ENCODE measurements at regions not wholly inside any gene's neighbourhood (a gene's known extent, or its start where the extent isn't known, plus 50 kb on each side); places are given as distances from the start of the nearest gene placed in this dataset.

DNA sequence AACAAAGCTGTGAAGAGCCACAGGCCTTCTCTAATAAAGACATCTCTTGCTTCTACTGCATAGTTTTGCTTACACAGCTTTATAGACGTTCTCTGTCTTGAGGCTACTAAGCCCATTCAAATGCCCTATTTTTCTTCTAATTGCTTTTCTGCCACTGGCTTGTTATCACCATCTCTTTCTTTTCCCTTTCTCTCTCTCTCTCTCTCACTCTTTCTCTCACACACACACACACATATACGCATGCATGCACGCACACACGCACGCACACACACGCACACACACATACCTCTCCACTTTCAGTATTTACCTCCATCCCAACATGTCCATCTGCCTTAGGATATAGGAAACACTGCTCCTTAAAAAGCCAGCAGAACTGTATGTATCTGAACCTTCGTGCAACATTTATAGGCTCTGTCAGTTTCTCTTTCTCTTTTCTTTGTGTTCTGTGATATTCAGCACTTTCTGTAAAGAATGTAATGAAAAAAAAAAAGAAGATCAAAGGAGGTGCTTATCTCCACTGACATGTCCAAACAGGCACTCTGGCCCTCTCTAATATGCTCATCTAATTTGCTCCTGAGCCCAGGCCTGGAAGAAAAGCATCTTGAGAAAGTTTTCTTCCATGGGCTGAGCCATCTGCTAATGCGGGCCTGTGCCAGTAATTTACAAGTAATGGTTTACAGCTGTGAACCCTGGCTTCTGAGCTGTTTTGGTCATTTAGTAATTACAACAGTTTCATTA is 1046.7 kb upstream of the MAP3K7 start:
- DNase-seq (ENCODE audit: low spot score), result no peak

DNA sequence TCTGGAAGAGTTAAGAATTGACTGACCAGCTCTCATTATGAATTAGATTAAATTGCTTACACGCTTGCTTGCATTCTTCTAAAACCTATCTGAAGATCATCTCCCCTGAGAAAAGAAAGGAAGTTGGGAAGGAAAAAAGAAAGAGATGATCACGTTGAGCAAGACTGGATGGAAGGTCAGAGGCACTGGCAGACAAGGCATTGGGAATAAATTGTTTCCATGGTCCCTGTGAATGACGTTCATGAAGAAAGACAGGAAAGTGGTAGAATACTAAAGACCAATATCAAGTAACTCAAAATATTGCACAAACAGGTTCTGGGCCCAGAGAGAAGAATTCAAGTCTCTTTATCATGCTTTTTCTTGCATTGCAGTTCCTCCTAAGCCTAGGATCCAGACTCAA is 1045.4 kb upstream of the MAP3K7 start:
- DNase-seq (ENCODE audit: low spot score), result no peak

- no peak for DNase-seq (ENCODE audit: low spot score)
Measured at GRCh38 chr6:91631227-91631626, 1044.4 kb upstream of the MAP3K7 start.

DNA sequence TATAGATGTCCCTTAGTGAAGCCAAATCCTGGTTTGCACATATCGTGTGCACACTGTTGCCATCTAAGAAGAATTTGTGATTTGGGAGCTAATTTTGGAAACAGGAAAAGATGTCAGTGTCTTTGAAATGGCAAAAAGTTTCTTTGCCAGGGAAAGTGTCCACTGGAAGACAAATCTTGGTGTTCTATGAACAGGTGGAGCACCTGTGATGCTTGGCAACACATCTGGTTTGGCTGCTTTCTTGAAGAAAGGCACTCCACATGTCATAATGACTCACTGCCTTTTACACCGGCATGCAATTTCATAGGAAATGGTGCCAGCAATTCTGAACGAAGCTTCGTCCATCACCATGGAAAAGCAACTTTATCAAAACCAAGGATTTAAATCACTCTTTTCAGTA is 1040.0 kb upstream of the MAP3K7 start:
- DNase-seq (ENCODE audit: low spot score), result no peak

DNA sequence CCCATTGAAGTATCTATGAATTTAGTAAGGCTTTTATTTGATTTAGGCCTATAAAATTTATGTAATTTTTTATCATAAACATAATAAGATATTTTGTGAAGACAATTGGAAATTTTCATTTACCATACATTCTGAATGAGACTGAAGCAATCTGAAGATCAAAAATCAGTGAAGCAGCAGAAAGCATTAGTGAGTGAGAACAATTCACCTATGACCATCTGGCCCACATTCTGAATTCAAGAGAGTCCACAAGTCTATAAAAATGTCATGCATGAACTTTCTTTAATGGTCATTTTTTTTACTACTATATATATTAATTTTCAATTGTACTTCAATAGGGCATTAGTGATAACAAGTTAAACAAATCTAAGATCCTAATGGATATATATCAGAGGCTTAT is 1026.6 kb upstream of the MAP3K7 start:
- DNase-seq (ENCODE audit: low spot score), result no peak

DNA sequence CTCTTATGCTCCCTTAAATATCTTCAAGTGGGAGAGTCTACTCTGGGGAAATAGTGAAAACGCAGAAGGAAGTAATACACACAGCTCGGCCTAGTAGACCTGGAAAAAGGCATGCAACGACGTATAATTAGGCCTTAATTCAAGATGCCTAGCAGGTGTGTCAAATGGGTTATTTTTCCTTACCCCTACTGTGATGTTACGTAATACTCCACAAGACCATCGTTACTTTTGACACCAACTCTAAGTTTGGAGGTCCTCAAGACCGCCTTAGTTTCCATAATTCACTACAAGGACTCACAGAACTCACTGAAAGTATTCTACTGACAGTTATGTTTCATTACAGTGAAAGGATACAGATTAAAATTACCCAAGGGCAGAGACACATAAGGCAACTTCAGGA is 1024.3 kb upstream of the MAP3K7 start:
- no peak for DNase-seq (ENCODE audit: low spot score)

DNA sequence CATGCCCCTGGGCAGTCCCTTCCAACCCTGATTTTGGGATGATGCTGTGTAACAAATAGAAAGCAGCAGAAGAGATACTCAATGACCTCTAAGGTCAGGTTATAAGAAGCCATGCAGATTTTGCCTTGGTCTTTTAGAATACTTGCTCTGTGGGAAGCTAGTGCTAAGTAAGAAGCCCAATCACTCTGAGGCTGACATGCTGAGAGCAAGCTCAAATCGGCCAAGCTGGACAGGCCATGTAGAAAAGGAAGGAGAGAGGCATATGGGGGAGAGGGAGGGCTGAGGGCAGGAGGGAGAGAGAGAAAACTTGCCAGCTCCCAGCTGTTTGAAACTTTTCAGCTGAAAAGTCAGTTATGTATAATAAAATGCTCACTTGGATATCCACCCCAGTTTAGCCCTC is 1021.6 kb upstream of the MAP3K7 start:
- DNase-seq (ENCODE audit: low spot score), result no peak

- DNase-seq (ENCODE audit: low spot score), result no peak
Measured at GRCh38 chr6:91606148-91606901, 1019.5 kb upstream of the MAP3K7 start.

- no peak for DNase-seq (ENCODE audit: low spot score)
Measured at GRCh38 chr6:91600561-91600960, 1013.7 kb upstream of the MAP3K7 start.

DNA sequence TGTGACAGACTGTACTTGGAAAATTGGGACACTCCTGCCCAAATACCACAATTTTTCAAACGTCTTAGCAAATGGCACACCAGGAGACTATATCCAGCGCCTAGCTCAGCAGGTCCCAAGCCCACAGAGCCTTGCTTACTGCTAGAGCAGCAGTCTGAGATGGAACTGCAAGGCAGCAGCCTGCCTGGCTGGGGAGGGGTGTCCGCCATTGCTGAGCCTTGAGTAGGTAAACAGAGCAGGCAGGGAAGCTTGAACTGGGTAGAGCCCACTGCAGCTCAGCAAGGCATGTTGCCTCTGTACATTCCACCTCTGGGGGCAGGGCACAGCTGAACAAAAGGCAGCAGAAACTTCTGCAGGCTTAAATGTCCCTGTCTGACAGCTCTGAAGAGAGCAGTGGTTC is 1003.3 kb upstream of the MAP3K7 start:
- DNase-seq (ENCODE audit: low spot score), result no peak

DNA sequence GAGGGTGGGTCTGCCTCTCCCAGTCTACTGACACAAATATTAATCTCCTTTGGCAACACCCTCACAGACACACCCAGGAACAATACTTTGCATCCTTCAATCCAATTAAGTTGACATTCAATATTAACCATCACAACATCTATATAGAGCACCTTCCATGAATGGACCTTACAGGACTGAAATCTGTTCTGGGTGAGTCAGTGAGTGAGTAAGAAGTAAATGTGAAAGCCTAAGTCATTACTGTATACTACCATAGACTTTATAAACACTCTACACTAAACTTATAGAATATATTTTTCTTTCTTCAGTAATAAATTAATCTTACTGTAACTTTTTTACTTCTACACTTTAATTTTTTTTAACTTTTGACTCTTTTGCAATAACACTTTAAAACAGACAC is 993.8 kb upstream of the MAP3K7 start:
- DNase-seq (ENCODE audit: low spot score), result no peak

- no peak for DNase-seq (ENCODE audit: low spot score)
Measured at GRCh38 chr6:91575032-91575431, 988.2 kb upstream of the MAP3K7 start.

DNA sequence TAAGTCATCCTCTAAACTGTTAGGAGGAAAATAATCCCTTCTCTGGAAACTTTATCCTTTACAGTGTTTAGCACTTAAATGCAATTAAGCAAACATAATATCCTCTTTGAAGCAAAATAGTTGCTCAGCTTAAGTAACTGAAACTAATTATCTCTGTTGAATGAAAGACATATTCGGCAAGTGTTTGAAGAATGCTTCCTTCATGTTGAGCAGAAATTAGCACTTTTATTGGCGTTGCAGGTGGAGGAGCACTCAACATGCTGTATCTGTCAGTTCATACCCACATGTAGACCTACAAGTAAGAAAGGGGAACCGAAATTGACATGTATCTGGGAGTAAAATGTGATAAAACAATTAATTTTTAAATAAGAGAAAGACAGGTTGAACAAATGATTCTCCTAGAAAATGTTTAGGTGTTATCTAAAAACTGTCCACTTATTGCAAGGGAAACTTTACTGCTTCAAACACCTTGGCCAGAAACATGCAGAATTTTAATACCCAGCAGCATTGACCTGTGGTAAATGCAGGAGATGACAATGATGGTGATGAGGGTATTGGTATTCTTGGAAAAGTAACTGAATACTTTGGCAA is 987.0 kb upstream of the MAP3K7 start:
- DNase-seq (ENCODE audit: low spot score), result no peak

DNA sequence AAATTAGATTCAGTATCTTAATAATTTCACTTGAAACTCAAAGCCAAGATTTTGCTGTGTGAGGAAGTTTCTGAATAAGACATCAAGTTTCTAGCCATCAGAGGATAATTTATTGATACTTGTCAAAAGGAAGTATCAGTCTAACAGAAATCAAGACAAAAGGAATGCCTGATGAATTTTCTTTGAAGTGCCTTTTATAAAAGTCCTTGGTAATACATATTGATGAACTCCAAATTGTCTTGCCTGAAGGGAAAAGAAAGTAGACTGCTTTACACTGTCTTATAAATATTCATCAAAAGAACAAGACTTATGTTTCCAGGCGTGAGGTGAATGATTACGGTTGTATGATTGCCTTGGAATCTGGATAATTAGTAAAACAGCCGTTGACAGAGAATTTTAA is 986.0 kb upstream of the MAP3K7 start:
- DNase-seq (ENCODE audit: low spot score), result no peak

GRCh38 chr6:91569071-91569470 is 982.2 kb upstream of the MAP3K7 start:
- DNase-seq (ENCODE audit: low spot score), result no peak

DNA sequence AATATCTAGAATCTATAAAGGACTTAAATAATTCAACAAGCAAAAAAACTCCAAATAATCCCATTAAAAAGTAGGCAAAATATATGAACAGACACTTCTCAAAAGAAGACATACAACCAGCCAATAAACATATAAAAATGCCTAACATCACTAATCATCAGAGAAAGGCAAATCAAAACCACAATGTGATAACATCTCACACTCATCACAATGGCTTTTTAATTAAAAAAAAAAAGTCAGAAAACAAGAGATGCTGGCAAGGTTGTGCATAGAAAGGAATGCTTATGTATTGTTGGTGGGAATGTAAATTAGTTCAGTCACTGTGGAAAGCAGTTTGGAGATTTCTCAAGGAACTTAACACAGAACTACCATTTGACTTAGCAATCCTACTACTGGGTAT is 979.6 kb upstream of the MAP3K7 start:
- DNase-seq (ENCODE audit: low spot score), result no peak

DNA sequence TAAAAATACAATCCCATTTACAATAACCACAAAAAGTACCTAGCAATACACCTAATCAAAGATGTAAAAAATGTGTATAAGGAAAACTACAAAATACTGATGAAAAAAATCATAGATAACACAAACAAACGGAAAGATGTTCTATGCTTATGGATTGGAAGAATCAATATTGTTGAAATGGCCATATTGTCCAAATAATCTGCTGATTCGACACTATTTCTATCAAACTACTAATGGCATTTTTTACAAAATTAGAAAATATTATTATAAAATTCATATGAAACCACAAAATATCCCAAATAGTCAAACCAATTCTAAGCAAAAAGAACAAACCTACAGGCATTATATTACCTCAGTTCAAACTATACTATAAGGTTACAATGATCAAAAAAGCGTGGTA is 978.3 kb upstream of the MAP3K7 start:
- DNase-seq (ENCODE audit: low spot score), result no peak

DNA sequence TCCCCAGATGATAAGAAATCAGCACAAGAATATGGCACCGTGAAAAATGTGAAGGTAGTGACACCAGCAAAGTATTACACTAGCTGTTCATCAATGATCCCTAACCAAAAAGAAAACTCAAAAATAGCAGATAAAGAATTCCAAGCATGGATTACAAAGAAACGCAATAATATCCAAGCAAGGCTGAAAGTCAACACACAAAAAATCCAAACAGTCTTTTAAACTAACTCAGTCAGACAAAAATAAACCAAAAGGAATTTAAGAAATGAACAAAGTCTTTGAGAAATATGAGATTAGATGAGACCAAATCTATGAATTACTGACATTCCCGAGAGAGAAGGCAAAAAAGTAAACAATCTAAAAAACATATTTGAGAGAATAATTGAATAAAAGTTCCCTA is 976.1 kb upstream of the MAP3K7 start:
- no peak for DNase-seq (ENCODE audit: low spot score)

GRCh38 chr6:91560409-91560808 is 973.5 kb upstream of the MAP3K7 start:
- DNase-seq (ENCODE audit: low spot score), result no peak

GRCh38 chr6:91540902-91541301 is 954.0 kb upstream of the MAP3K7 start:
- no peak for DNase-seq (ENCODE audit: low spot score)

DNA sequence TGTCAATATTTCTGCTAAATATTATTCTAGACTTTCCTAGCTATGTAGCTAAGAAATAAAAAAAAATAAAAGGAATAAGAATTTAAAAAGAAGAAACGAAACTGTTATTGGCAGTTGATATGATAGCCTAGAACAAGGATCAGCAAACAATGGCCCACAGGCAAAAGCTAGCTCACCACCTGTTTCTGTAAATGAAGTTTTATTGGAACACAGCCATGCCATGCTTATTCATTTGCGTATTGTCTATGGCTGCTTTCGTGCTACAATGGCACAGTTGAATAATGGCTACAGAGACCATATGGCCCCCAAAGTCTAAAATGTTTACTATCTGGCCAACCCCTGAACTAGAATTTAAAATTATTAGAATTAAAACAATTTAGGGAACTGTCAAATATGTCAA is 952.6 kb upstream of the MAP3K7 start:
- DNase-seq (ENCODE audit: low spot score), result no peak

DNA sequence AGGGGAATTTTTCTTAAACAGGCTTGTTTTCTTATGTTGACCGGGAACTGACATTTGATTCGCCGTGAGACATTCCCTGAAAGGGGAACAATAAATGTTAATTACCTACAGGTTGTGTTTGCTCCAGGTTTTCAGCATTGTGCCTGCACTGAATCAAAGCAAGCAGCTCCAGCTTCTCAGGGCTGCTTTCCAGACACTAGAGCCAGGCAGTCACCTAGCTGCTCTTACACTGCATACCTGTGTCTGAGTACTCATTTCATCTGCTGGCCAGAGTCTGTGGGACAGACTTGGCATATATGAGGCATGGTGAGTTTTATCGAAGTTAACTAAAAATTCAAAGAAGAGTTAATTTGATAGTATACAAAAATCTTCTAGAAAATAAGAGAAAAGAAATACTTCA is 951.8 kb upstream of the MAP3K7 start:
- DNase-seq (ENCODE audit: low spot score), result no peak

- no peak for DNase-seq (ENCODE audit: low spot score)
Measured at GRCh38 chr6:91534614-91535013, 947.7 kb upstream of the MAP3K7 start.

GRCh38 chr6:91523511-91523910 is 936.6 kb upstream of the MAP3K7 start:
- DNase-seq (ENCODE audit: low spot score), result no peak
